GM23338 (cell line): ENCODE measurements at regions not wholly inside any gene's neighbourhood (a gene's known extent, or its start where the extent isn't known, plus 50 kb on each side); places are given as distances from the start of the nearest gene placed in this dataset.

ENCODE experiments used
- ATAC-seq: fragments of 200-7000 bp; cut with Tn5 transposase; 3 replicates; pipeline ENCODE4 v1.9.1; 2020
- DNase-seq: peaks from one replicate; pipeline ENCODE4 v3.0.0-alpha.2; 2015; ENCODE audit warnings: low spot score
- H2AFZ ChIP-seq: fragments of 200-600 bp; sonication (generic); 2 replicates; pipeline ENCODE4 v1.8.0; 2016; ENCODE audit warnings: antibody characterized with exemption, mild to moderate bottlenecking, moderate library complexity
- H3F3A ChIP-seq: fragments of 200-600 bp; sonication (generic); replicated peaks from 2 replicates; pipeline ENCODE4 v1.8.0; 2017; ENCODE audit warnings: antibody characterized with exemption, mixed run types, low read depth
- H3K27ac ChIP-seq: fragments of 200-600 bp; sonication (generic); 2 replicates; pipeline ENCODE4 v1.6.1; 2016; ENCODE audit warnings: low read depth
- H3K27me3 ChIP-seq: fragments of 200-600 bp; sonication (generic); 2 replicates; pipeline ENCODE4 v1.8.0; 2016; ENCODE audit warnings: mild to moderate bottlenecking, mixed run types, moderate library complexity; ENCODE audit not compliant: insufficient read depth
- H3K36me3 ChIP-seq: fragments of 200-600 bp; sonication (generic); 2 replicates; pipeline ENCODE4 v1.8.0; 2016; ENCODE audit warnings: mild to moderate bottlenecking; ENCODE audit not compliant: insufficient read depth
- H3K4me1 ChIP-seq: fragments of 200-600 bp; sonication (generic); 2 replicates; pipeline ENCODE4 v1.8.0; 2016; ENCODE audit warnings: mild to moderate bottlenecking, moderate library complexity; ENCODE audit not compliant: insufficient read depth
- H3K4me2 ChIP-seq: fragments of 200-600 bp; sonication (generic); 2 replicates; pipeline ENCODE4 v1.7.1; 2017; ENCODE audit warnings: mixed run types
- H3K4me3 ChIP-seq: fragments of 200-600 bp; sonication (generic); 2 replicates; pipeline ENCODE4 v1.6.1; 2016; ENCODE audit warnings: mixed run types
- H3K79me2 ChIP-seq: fragments of 200-600 bp; sonication (generic); replicated peaks from 2 replicates; pipeline ENCODE4 v1.8.0; 2017; ENCODE audit warnings: mild to moderate bottlenecking; ENCODE audit not compliant: insufficient read depth
- H3K9me2 ChIP-seq: fragments of 200-600 bp; sonication (generic); 2 replicates; pipeline ENCODE4 v1.8.0; 2017; ENCODE audit not compliant: insufficient read depth
- H4K20me1 ChIP-seq: fragments of 200-600 bp; sonication (generic); replicated peaks from 2 replicates; pipeline ENCODE4 v1.8.0; 2017; ENCODE audit warnings: mild to moderate bottlenecking; ENCODE audit not compliant: insufficient read depth
- H3K27ac Mint-ChIP-seq: 2 replicates; pipeline ENCODE4 v1.8.0; 2020; ENCODE audit warnings: inconsistent platforms, mild to moderate bottlenecking, moderate library complexity, mixed read lengths
- H3K27me3 Mint-ChIP-seq: 3 replicates; pipeline ENCODE4 v1.8.0; 2022; ENCODE audit warnings: low read depth, mild to moderate bottlenecking, moderate library complexity, mixed read lengths, inconsistent platforms; ENCODE audit not compliant: insufficient read depth, poor library complexity
- H3K36me3 Mint-ChIP-seq: 3 replicates; pipeline ENCODE4 v1.8.0; 2021; ENCODE audit warnings: low read depth, mild to moderate bottlenecking, inconsistent platforms, moderate library complexity, mixed read lengths
- H3K4me1 Mint-ChIP-seq: 3 replicates; pipeline ENCODE4 v1.8.0; 2020; ENCODE audit warnings: mild to moderate bottlenecking, inconsistent platforms, mixed read lengths
- H3K4me3 Mint-ChIP-seq: 3 replicates; pipeline ENCODE4 v1.8.0; 2021; ENCODE audit warnings: moderate library complexity, mild to moderate bottlenecking, inconsistent platforms, mixed read lengths
- H3K9me3 Mint-ChIP-seq: 3 replicates; pipeline ENCODE4 v1.8.0; 2020; ENCODE audit warnings: moderate library complexity, mild to moderate bottlenecking, inconsistent platforms, mixed read lengths
- CREB1 ChIP-seq: fragments of 250-450 bp; sonication (Bioruptor Pico); IDR thresholded peaks from 2 replicates; pipeline ENCODE4 v1.5.0; 2020; ENCODE audit warnings: low read depth, mild to moderate bottlenecking, moderate library complexity
- CTCF ChIP-seq, 2 experiments: fragments of 200-600 bp in 1 of 2; sonication (generic) in 1 of 2; conservative IDR thresholded peaks; 2 replicates each; pipeline versions ENCODE4 v1.5.1 to v1.6.1; 2016 to 2017; ENCODE audit warnings: antibody characterized with exemption in 2 of 2, low read depth in 2 of 2, mild to moderate bottlenecking in 2 of 2, moderate library complexity in 1 of 2
- ETS1 ChIP-seq: IDR thresholded peaks from 2 replicates; pipeline ENCODE4 v1.6.1; 2016; ENCODE audit warnings: antibody characterized with exemption
- EZH2 ChIP-seq: fragments of 200-600 bp; sonication (generic); IDR thresholded peaks from one replicate; pipeline ENCODE4 v1.8.0; 2017; ENCODE audit warnings: antibody characterized with exemption, mild to moderate bottlenecking, low read depth; ENCODE audit not compliant: unreplicated experiment
- EZH2phosphoT487 ChIP-seq: fragments of 200-600 bp; sonication (generic); IDR thresholded peaks from one replicate; pipeline ENCODE4 v1.8.1; 2018; ENCODE audit warnings: antibody characterized with exemption; ENCODE audit not compliant: unreplicated experiment
- JUNB ChIP-seq: IDR thresholded peaks from one replicate; pipeline ENCODE4 v1.6.1; 2016; ENCODE audit warnings: antibody characterized with exemption; ENCODE audit not compliant: unreplicated experiment
- POLR2AphosphoS5 ChIP-seq: IDR thresholded peaks from 2 replicates; pipeline ENCODE4 v1.6.1; 2016; ENCODE audit warnings: antibody characterized with exemption, low read depth
- REST ChIP-seq: IDR thresholded peaks from one replicate; pipeline ENCODE4 v1.6.1; 2018; ENCODE audit warnings: antibody characterized with exemption; ENCODE audit not compliant: unreplicated experiment
- ZNF114 ChIP-seq: fragments of 250-450 bp; sonication (Bioruptor Pico); IDR thresholded peaks from 2 replicates; pipeline ENCODE4 v1.5.0; 2020; ENCODE audit warnings: mild to moderate bottlenecking, moderate library complexity
- ZNF462 ChIP-seq: fragments of 250-450 bp; sonication (Bioruptor Pico); IDR thresholded peaks from 2 replicates; pipeline ENCODE4 v1.5.0; 2020; ENCODE audit warnings: mild to moderate bottlenecking, moderate library complexity

- TF ChIP-seq ETS1 (no peak), EZH2phosphoT487 (no peak)
Measured at GRCh38 chr6:154895841-154896240, 99.3 kb upstream of the TIAM2 start (continued).

- no peaks in the 10 kb centered on the region for H3K36me3 Mint-ChIP-seq
- TF ChIP-seq ZNF462 (CRISPR knock-in tag): no peak
- TF ChIP-seq ETS1: no peak
- TF ChIP-seq POLR2AphosphoS5: no peak
- TF ChIP-seq JUNB: no peak
- TF ChIP-seq REST: no peak
- TF ChIP-seq ZNF114: no peak
- TF ChIP-seq EZH2: no peak
- TF ChIP-seq CTCF (conservative IDR thresholded peaks at IDR 0.05; ENCODE audit: low read depth in 2 of 2): no peak
- TF ChIP-seq CREB1: no peak
- H3K4me1 Mint-ChIP-seq: peaks cover 5% of the 10 kb centered on the region; the same call in 2 of the 3 replicates
- DNase-seq: no peak
- H3K4me3 Mint-ChIP-seq: no peak overlapping the region
- Histone ChIP-seq H3K4me3 (no peak overlapping the region), H4K20me1 (peaks cover 6% of the 10 kb centered on the region; the same call in 1 of the 2 replicates), H2AFZ (no peak overlapping the region), H3K4me2 (no peak overlapping the region), H3K9me2 (no peaks in the 10 kb centered on the region), H3K79me2 (no peaks in the 10 kb centered on the region), H3K4me1 (no peaks in the 10 kb centered on the region; the same call in 1 of the 2 replicates), H3K27ac (no peak overlapping the region), H3K27me3 (no peaks in the 10 kb centered on the region), H3F3A (peaks cover 10% of the 10 kb centered on the region; the same call in 1 of the 2 replicates), H3K36me3 (no peaks in the 10 kb centered on the region)
- no peaks in the 10 kb centered on the region for H3K9me3 Mint-ChIP-seq
- no peak overlapping the region for H3K27ac Mint-ChIP-seq
- peaks cover 5% of the 10 kb centered on the region for H3K27me3 Mint-ChIP-seq
- no peak for ATAC-seq
Measured at GRCh38 chr6:154898821-154899220, 96.3 kb upstream of the TIAM2 start.
